GM10248 (cell line): ENCODE measurements at regions not wholly inside any gene's neighbourhood (a gene's known extent, or its start where the extent isn't known, plus 50 kb on each side); places are given as distances from the start of the nearest gene placed in this dataset.
"Not testable (repeated sequence)": the region's sequence is repeated elsewhere in the genome, so short reads cannot be mapped to it uniquely, and the experiment has no call there.

Experiments used
- CTCF ChIA-PET: fragments of 300-600 bp; sonication (Branson Sonifier 250); formaldehyde crosslinking; extraction: SDS; loops from one replicate; lab custom pipeline; 2021; ENCODE audit warnings: antibody characterized with exemption; lab: Yijun Ruan, JAX
- POLR2A ChIA-PET: fragments of 350-650 bp; sonication (Branson Sonifier 250); formaldehyde crosslinking; extraction: SDS; loops from one replicate; lab custom pipeline; 2020; ENCODE audit warnings: antibody characterized with exemption; lab: Yijun Ruan, JAX
- DNase-seq: peaks from one replicate; pipeline ENCODE4 v3.0.0; 2012; ENCODE audit errors: extremely low spot score
- CTCF ChIP-seq: IDR thresholded peaks from 2 replicates; pipeline ENCODE4 v1.5.1; 2012; ENCODE audit warnings: mild to moderate bottlenecking, low read depth; ENCODE audit errors: extremely low read depth, missing control alignments, control extremely low read depth

- POLR2A ChIA-PET: no interaction called here
- TF ChIP-seq CTCF: no peak
- CTCF ChIA-PET: interaction anchor here (1.0 to 1.2 kb wide), 3 partner anchors 20 to 31 kb away, joined by 3 to 4 read pairs (median 3); no protein-coding TSS in a partner anchor
- DNase-seq: no peak
Observed at GRCh38 chr4:186861317-186861716, 137.7 kb upstream of the FAT1 start.

- ChIA-PET POLR2A (no interaction called here), CTCF (no interaction called here)
- no peak for DNase-seq
- TF ChIP-seq CTCF: no peak
Observed at GRCh38 chr4:186871856-186872255, 148.2 kb upstream of the FAT1 start.

- CTCF ChIA-PET, DNase-seq, POLR2A ChIA-PET: not testable (repeated sequence)
Observed at GRCh38 chr4:186873095-186873494, 149.4 kb upstream of the FAT1 start.

GRCh38 chr4:186875476-186875875 lies 151.8 kb upstream of the FAT1 start:
- ChIA-PET CTCF (interaction anchor here (1.1 kb wide), 1 partner anchor 10 kb away, joined by 3 read pairs; no protein-coding TSS in a partner anchor), POLR2A (no interaction called here)
- no peak for DNase-seq
- TF ChIP-seq CTCF: no peak

- POLR2A ChIA-PET: no interaction called here
- no peak for DNase-seq
- TF ChIP-seq CTCF: no peak
- CTCF ChIA-PET: no interaction called here
Observed at GRCh38 chr4:186876961-186877626, 153.4 kb upstream of the FAT1 start.

GRCh38 chr4:186878203-186878776 lies 154.6 kb upstream of the FAT1 start:
- CTCF ChIA-PET: no interaction called here
- no peak for TF ChIP-seq CTCF
- POLR2A ChIA-PET: no interaction called here
- DNase-seq: no peak

GRCh38 chr4:186881521-186882220 lies 158.0 kb upstream of the FAT1 start:
- TF ChIP-seq CTCF: no peak
- CTCF ChIA-PET: interaction anchor here (1.5 kb wide), 1 partner anchor 20 kb away, joined by 3 read pairs; no protein-coding TSS in a partner anchor
- POLR2A ChIA-PET: no interaction called here
- no peak for DNase-seq
